ENCODE measurements at regions not wholly inside any gene's neighbourhood (a gene's known extent, or its start where the extent isn't known, plus 50 kb on each side); places are given as distances from the start of the nearest gene placed in this dataset.

DNA sequence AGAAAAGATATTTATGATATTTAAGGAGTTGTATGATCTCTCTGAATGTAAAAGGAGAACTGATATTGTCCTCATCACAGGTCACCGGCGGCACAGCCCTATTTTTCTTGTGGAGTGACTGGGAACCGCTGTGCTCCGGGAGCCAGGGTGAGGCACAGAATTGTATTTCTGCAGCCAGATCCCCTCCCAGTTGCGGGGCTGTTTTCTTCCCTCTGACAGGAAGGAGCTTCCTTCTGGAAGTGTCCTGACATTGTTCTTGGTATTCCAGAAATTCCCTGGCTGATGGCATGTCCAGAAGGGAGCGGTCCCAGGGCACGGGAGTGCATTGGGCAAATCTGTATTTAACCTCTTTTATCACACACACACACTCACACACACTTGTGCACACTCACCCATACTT lies 268.6 kb upstream of the FOXF1 start:
- TF ChIP-seq POLR2A (IDR thresholded peaks at IDR 0.05; ENCODE audit: low read depth, low read length) (no peak), POLR2AphosphoS5 (IDR thresholded peaks at IDR 0.05; ENCODE audit: low read depth, low read length) (no peak)
